ENCODE measurements at regions not wholly inside any gene's neighbourhood (a gene's known extent, or its start where the extent isn't known, plus 50 kb on each side); places are given as distances from the start of the nearest gene placed in this dataset.
"Not testable (repeated sequence)": the region's sequence is repeated elsewhere in the genome, so short reads cannot be mapped to it uniquely, and the experiment has no call there.

DNA sequence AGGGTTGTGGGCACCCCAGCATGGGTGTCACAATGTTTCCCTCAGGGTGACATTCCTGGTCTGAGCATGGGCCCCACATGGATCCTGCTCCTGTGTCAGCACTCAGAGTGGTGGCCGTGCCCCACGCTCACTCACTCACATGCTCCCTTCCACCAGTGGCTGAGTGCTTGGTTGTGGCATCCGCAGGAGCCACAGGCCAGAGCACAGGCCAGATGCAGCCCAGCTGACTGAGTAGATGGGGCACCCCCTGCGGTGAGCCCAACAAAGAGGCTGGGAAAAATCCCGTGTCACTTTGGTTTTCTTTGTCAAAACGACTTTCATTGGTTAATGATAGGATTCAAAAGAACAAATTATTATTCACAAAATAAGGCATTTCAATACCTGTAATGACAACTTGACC, 204.6 kb upstream of the ANXA10 start:
- Histone ChIP-seq H3K4me3 (ENCODE audit: low read depth, low read length) (no peak overlapping the region), H3K36me3 (ENCODE audit: control insufficient read depth, insufficient read depth, low read length) (no peaks in the 10 kb centered on the region), H3K27me3 (ENCODE audit: control insufficient read depth, insufficient read depth, low read length) (no peaks in the 10 kb centered on the region)
- TF ChIP-seq, protein P1, sequence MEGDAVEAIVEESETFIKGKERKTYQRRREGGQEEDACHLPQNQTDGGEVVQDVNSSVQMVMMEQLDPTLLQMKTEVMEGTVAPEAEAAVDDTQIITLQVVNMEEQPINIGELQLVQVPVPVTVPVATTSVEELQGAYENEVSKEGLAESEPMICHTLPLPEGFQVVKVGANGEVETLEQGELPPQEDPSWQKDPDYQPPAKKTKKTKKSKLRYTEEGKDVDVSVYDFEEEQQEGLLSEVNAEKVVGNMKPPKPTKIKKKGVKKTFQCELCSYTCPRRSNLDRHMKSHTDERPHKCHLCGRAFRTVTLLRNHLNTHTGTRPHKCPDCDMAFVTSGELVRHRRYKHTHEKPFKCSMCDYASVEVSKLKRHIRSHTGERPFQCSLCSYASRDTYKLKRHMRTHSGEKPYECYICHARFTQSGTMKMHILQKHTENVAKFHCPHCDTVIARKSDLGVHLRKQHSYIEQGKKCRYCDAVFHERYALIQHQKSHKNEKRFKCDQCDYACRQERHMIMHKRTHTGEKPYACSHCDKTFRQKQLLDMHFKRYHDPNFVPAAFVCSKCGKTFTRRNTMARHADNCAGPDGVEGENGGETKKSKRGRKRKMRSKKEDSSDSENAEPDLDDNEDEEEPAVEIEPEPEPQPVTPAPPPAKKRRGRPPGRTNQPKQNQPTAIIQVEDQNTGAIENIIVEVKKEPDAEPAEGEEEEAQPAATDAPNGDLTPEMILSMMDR (IDR thresholded peaks at IDR 0.05; ENCODE audit: insufficient read depth, low read length, severe bottlenecking) = no peak
- DNase-seq (ENCODE audit: low read depth) (no peak), FAIRE-seq (no peak)

DNA sequence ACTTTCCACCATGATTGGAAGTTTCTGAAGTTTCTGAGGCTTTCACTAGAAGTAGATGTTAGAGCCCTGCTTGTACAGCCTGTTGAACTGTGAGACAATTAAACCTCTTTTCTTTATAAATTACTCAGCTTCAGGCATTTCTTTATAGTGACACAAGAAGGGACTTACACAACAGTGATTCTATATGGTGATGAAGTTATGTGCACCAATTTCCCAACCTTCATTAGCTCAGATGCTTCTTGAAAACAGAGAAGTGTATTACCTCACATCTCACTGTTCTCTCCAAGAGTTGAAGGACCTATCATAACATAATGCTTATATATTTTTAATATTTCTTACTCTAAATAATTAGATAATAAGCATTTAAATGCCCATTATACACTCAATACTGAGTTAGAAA, 202.1 kb upstream of the ANXA10 start:
- no peaks in the 10 kb centered on the region for H3K27me3 ChIP-seq (ENCODE audit: control insufficient read depth, insufficient read depth, low read length)
- TF ChIP-seq, protein P1 (IDR thresholded peaks at IDR 0.05; ENCODE audit: insufficient read depth, low read length, severe bottlenecking) = no peak
- H3K4me3 ChIP-seq (ENCODE audit: low read depth, low read length) = no peak overlapping the region
- FAIRE-seq = no peak
- peak; percentile 50 for DNase-seq (ENCODE audit: low read depth)
- no peaks in the 10 kb centered on the region for H3K36me3 ChIP-seq (ENCODE audit: control insufficient read depth, insufficient read depth, low read length)

DNA sequence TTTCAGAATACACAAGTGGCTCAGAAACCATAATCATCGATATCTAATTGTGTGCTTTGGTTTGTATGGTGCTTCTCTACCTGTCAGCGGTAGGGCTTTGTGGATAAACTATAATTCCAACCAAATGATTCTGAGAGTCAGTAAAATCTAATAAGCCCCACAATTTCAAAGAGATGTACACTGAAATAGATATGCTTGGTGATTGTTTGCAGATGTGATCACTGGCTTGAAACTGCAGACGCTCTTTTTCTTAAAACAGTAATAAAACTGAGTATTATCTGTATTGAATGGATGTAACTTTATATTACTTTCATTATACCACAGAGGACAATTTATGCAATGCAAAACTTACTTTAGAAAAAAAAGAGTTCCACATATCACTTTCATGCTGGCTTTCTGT, 198.8 kb upstream of the ANXA10 start:
- Histone ChIP-seq H3K4me3 (ENCODE audit: low read depth, low read length) (no peak overlapping the region), H3K27me3 (ENCODE audit: control insufficient read depth, insufficient read depth, low read length) (no peaks in the 10 kb centered on the region), H3K36me3 (ENCODE audit: control insufficient read depth, insufficient read depth, low read length) (no peaks in the 10 kb centered on the region)
- TF ChIP-seq, protein P1 (IDR thresholded peaks at IDR 0.05; ENCODE audit: insufficient read depth, low read length, severe bottlenecking) = no peak
- no peak for DNase-seq (ENCODE audit: low read depth)
- no peak for FAIRE-seq

DNA sequence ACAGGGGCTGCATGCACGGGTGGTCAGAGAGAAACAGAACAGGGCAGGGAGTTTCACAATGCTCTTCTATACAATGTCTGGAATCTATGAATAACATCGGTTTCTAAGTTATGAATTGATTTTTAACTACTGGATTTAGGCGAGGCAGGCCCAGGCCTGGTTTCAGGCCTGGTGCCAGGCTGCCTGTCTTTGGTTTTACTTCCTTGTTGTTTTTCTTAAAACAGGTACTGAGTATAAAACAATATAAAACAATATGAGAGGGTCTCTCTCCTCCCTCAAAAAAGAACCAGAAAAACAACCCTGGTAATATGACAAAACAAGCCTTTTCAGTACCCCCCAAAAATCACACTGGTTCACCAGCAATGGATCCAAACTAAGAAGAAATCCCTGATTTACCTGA, 196.1 kb upstream of the ANXA10 start:
- not testable (repeated sequence) for H3K36me3 ChIP-seq (ENCODE audit: control insufficient read depth, insufficient read depth, low read length); H3K27me3 ChIP-seq (ENCODE audit: control insufficient read depth, insufficient read depth, low read length); FAIRE-seq
- peak overlapping the region; percentile 21 for H3K4me3 ChIP-seq (ENCODE audit: low read depth, low read length)
- peak; percentile 35 for DNase-seq (ENCODE audit: low read depth)

DNA sequence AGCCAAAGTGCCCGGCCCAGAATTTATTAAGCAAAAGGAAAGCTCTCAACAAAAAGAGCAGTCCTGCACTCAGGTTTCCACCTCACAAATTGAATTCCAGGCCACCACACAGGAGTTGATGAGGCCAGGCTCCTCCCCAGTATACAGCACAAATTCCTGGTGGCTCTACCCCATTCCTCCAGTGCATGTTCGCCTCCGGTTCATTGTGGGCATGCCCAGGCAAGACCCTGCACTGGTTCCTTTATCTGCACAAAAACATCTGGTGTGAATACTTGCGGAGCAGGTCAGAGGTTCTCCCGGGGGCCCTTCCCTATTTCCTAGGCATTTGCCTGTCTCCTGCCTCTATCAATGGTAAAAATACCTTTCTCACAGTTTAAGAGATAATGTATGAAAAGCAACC, 195.2 kb upstream of the ANXA10 start:
- TF ChIP-seq, protein P1 (IDR thresholded peaks at IDR 0.05; ENCODE audit: insufficient read depth, low read length, severe bottlenecking) = no peak
- FAIRE-seq (peak; percentile 43), DNase-seq (ENCODE audit: low read depth) (peak; percentile 97)
- no peaks in the 10 kb centered on the region for H3K27me3 ChIP-seq (ENCODE audit: control insufficient read depth, insufficient read depth, low read length)
- no peaks in the 10 kb centered on the region for H3K36me3 ChIP-seq (ENCODE audit: control insufficient read depth, insufficient read depth, low read length)
- H3K4me3 ChIP-seq (ENCODE audit: low read depth, low read length) = peak overlapping the region; percentile 21

DNA sequence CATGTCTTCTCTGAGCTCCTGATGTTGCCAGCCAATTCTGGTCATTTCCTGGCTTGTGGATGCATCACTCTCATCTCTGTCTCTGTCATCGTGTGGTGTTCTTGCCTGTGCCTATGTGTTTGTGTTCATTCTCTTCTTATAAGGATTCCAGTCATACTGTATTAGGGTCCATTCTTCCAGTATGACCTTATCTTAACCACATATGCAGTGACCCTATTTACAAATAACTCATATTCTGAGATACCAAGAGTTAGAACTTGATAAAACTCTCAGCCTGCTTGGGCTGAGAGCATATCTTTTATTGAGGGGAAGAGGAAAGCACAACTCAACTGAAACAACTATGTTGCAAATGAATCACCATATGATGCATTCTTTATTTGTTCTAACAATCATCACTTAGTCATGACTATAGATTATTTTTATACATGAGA, 189.0 kb upstream of the ANXA10 start:
- peak; percentile 93 for DNase-seq (ENCODE audit: low read depth)
- Histone ChIP-seq H3K4me3 (ENCODE audit: low read depth, low read length) (no peak overlapping the region), H3K36me3 (ENCODE audit: control insufficient read depth, insufficient read depth, low read length) (no peaks in the 10 kb centered on the region), H3K27me3 (ENCODE audit: control insufficient read depth, insufficient read depth, low read length) (no peaks in the 10 kb centered on the region)
- TF ChIP-seq, protein P1 (IDR thresholded peaks at IDR 0.05; ENCODE audit: insufficient read depth, low read length, severe bottlenecking) = no peak
- no peak for FAIRE-seq
